ENCODE measurements at regions not wholly inside any gene's neighbourhood (a gene's known extent, or its start where the extent isn't known, plus 50 kb on each side); places are given as distances from the start of the nearest gene placed in this dataset.

GRCh38 chr1:226806988-226807387 is 63.4 kb upstream of the PSEN2 start:
- TF ChIP-seq CTCF (conservative IDR thresholded peaks at IDR 0.05) = no peak

GRCh38 chr1:226804907-226805759 is 65.3 kb upstream of the PSEN2 start:
- H3K4me3 Mint-ChIP-seq = no peak overlapping the region
- H3K27ac Mint-ChIP-seq = no peak overlapping the region
- H3K36me3 Mint-ChIP-seq (ENCODE audit: low read depth) = no peaks in the 10 kb centered on the region
- peaks cover 3% of the 10 kb centered on the region for H3K27me3 Mint-ChIP-seq (ENCODE audit: insufficient read depth)
- H3K9me3 Mint-ChIP-seq = no peaks in the 10 kb centered on the region
- DNase-seq = no peak
- TF ChIP-seq CTCF (conservative IDR thresholded peaks at IDR 0.05) = no peak
- H3K27me3 ChIP-seq (ENCODE audit: control insufficient read depth, insufficient read depth, low read length, poor library complexity, severe bottlenecking) = no peaks in the 10 kb centered on the region
- H3K36me3 ChIP-seq (ENCODE audit: control insufficient read depth, insufficient read depth, low read length) = no peaks in the 10 kb centered on the region
- no peak overlapping the region for H3K9ac ChIP-seq (ENCODE audit: extremely low read depth, low read length, poor library complexity, severe bottlenecking)
- 89% methylated on average over 12 of the region's 12 CpGs for WGBS, 2 experiments (ENCODE audit: insufficient coverage in 1 of 2, insufficient read length in 1 of 2)
- peaks cover 3% of the 10 kb centered on the region for H3K4me1 Mint-ChIP-seq
- no peak overlapping the region for H3K4me3 ChIP-seq (ENCODE audit: low read length)
- H3K4me1 ChIP-seq (ENCODE audit: control insufficient read depth, insufficient read depth, low read length) = no peaks in the 10 kb centered on the region
- no peaks in the 10 kb centered on the region for H3K9me3 ChIP-seq (ENCODE audit: control insufficient read depth, low read length)
- H3K27ac ChIP-seq (ENCODE audit: low read depth, low read length) = no peak overlapping the region

More at GRCh38 chr1:226806988-226807387, 63.4 kb upstream of the PSEN2 start:
- no peaks in the 10 kb centered on the region for H3K9me3 ChIP-seq (ENCODE audit: control insufficient read depth, low read length)
- Mint-ChIP-seq H3K27ac (no peak overlapping the region), H3K27me3 (ENCODE audit: insufficient read depth) (peaks cover 3% of the 10 kb centered on the region), H3K4me1 (peaks cover 3% of the 10 kb centered on the region), H3K36me3 (ENCODE audit: low read depth) (no peaks in the 10 kb centered on the region), H3K4me3 (no peak overlapping the region), H3K9me3 (no peaks in the 10 kb centered on the region)
- H3K9ac ChIP-seq (ENCODE audit: extremely low read depth, low read length, poor library complexity, severe bottlenecking) = no peak overlapping the region
- 83 to 100% methylated on average over 1 of the region's 1 CpG for WGBS, 2 experiments (ENCODE audit: insufficient coverage in 1 of 2, insufficient read length in 1 of 2)
- no peak for DNase-seq
- H3K27me3 ChIP-seq (ENCODE audit: control insufficient read depth, insufficient read depth, low read length, poor library complexity, severe bottlenecking) = no peaks in the 10 kb centered on the region
- no peaks in the 10 kb centered on the region for H3K36me3 ChIP-seq (ENCODE audit: control insufficient read depth, insufficient read depth, low read length)
- H3K4me3 ChIP-seq (ENCODE audit: low read length) = no peak overlapping the region
- no peak overlapping the region for H3K27ac ChIP-seq (ENCODE audit: low read depth, low read length)
- H3K4me1 ChIP-seq (ENCODE audit: control insufficient read depth, insufficient read depth, low read length) = no peaks in the 10 kb centered on the region

GRCh38 chr1:226800763-226801380 is 61.8 kb upstream of the ITPKB start:
- H3K36me3 Mint-ChIP-seq (ENCODE audit: low read depth) = no peaks in the 10 kb centered on the region
- no peaks in the 10 kb centered on the region for H3K9me3 Mint-ChIP-seq
- Histone ChIP-seq H3K9ac (ENCODE audit: extremely low read depth, low read length, poor library complexity, severe bottlenecking) (no peak overlapping the region), H3K27ac (ENCODE audit: low read depth, low read length) (no peak overlapping the region), H3K4me3 (ENCODE audit: low read length) (no peak overlapping the region), H3K27me3 (ENCODE audit: control insufficient read depth, insufficient read depth, low read length, poor library complexity, severe bottlenecking) (no peaks in the 10 kb centered on the region), H3K4me1 (ENCODE audit: control insufficient read depth, insufficient read depth, low read length) (no peaks in the 10 kb centered on the region), H3K9me3 (ENCODE audit: control insufficient read depth, low read length) (no peaks in the 10 kb centered on the region), H3K36me3 (ENCODE audit: control insufficient read depth, insufficient read depth, low read length) (no peaks in the 10 kb centered on the region)
- TF ChIP-seq CTCF (conservative IDR thresholded peaks at IDR 0.05) = no peak
- no peaks in the 10 kb centered on the region for H3K27me3 Mint-ChIP-seq (ENCODE audit: insufficient read depth)
- H3K27ac Mint-ChIP-seq = no peak overlapping the region
- 87 to 94% methylated on average over 2 of the region's 2 CpGs for WGBS, 2 experiments (ENCODE audit: insufficient coverage in 1 of 2, insufficient read length in 1 of 2)
- peaks cover 3% of the 10 kb centered on the region for H3K4me1 Mint-ChIP-seq
- DNase-seq = no peak
- H3K4me3 Mint-ChIP-seq = no peak overlapping the region

Data from endodermal cell (in vitro differentiated cells).